Activated CD4-positive, alpha-beta memory T cell treated with anti-CD3 and anti-CD28 coated beads for 36 hours (primary cell): ENCODE measurements at regions not wholly inside any gene's neighbourhood (a gene's known extent, or its start where the extent isn't known, plus 50 kb on each side); places are given as distances from the start of the nearest gene placed in this dataset.

Experiments
- CTCF ChIA-PET: fragments of 350-600 bp; sonication (Branson Sonifier 250); formaldehyde crosslinking; loops from one replicate; lab custom pipeline; 2021; ENCODE audit warnings: antibody characterized with exemption, inconsistent platforms; lab: Charles Lee
- POLR2A ChIA-PET: fragments of 350-600 bp; sonication (Branson Sonifier 250); formaldehyde crosslinking; loops from one replicate; lab custom pipeline; 2021; ENCODE audit warnings: antibody characterized with exemption; lab: Charles Lee
- DNase-seq: peaks from one replicate; pipeline ENCODE4 v3.0.0-alpha.2; 2020
- H3K27ac Mint-ChIP-seq: one replicate; pipeline ENCODE4 v1.8.0; 2021; ENCODE audit warnings: mixed read lengths
- H3K27me3 Mint-ChIP-seq: one replicate; pipeline ENCODE4 v1.8.0; 2021; ENCODE audit warnings: mixed read lengths
- H3K36me3 Mint-ChIP-seq: one replicate; pipeline ENCODE4 v1.8.0; 2021; ENCODE audit warnings: mixed read lengths
- H3K4me1 Mint-ChIP-seq: one replicate; pipeline ENCODE4 v1.8.0; 2021; ENCODE audit warnings: low read depth, mixed read lengths
- H3K4me3 Mint-ChIP-seq: one replicate; pipeline ENCODE4 v1.8.0; 2021; ENCODE audit warnings: mild to moderate bottlenecking, mixed read lengths
- H3K9me3 Mint-ChIP-seq: one replicate; pipeline ENCODE4 v1.8.0; 2021; ENCODE audit warnings: mixed read lengths
- intact Hi-C: fragments of 100-400 bp; cut with micrococcal nuclease; formaldehyde crosslinking; loops from one replicate; pipeline ENCODE4 v1.15.1; 2023

DNA sequence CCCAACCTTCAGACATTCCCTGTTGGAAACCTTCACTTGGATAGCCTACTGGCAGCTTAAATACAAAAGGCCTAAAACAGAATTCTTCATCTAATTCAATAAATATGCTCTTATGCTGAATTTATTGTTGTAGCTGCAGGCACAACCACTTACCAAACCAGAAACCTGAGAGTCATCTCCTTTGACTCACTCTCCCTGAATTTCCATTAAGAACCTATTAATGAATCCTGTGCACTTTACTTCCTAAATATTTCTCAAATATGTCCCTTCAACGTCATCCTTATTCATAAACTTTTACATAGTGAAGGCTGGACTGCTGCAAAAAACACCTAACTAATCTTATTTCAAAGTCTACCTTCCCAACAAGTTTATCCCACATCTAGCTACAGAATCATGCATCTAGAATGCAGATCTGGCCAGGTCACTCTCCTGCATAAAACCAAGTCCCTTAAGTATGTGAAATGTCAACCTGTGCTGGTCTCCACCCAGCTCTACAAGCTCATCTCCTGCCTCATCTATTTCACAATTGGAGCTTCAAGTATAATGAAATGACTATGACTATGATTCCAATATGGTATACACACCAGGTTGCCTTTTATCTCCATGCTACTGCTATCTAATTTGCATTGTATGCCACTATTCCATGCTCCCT is 354.2 kb downstream of the ZEB2 start:
- DNase-seq: no peak
- Mint-ChIP-seq H3K27ac (no peak overlapping the region), H3K36me3 (no peaks in the 10 kb centered on the region), H3K4me1 (no peaks in the 10 kb centered on the region), H3K27me3 (no peaks in the 10 kb centered on the region), H3K4me3 (no peak overlapping the region), H3K9me3 (no peaks in the 10 kb centered on the region)
- ChIA-PET POLR2A (no interaction called here), CTCF (no interaction called here)
- intact Hi-C loops: loop anchor here (5.0 kb wide), 2 partner anchors 97 to 352 kb away; no protein-coding TSS in a partner anchor

DNA sequence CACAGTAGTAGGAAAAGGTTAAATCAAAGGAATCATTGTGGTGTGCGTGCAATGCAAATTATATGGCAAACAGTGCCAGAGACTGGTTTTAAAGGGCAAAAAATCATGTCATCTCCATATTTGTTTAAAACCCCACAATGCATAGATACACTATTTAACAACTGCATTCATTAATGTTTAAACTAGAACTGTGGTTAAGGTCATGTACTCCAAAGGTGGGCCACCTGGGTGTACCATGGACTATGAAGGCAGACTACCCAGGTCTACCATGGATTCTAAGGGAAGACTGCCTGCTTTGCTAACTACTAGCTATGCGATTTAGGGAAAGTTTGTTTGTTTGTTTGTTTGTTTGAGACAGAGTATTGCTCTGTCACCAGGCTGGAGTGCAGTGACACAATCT is 356.3 kb downstream of the ZEB2 start:
- DNase-seq: no peak
- H3K36me3 Mint-ChIP-seq: no peaks in the 10 kb centered on the region
- H3K9me3 Mint-ChIP-seq: no peaks in the 10 kb centered on the region
- CTCF ChIA-PET: no interaction called here
- H3K4me3 Mint-ChIP-seq: no peak overlapping the region
- H3K4me1 Mint-ChIP-seq: no peaks in the 10 kb centered on the region
- POLR2A ChIA-PET: no interaction called here
- H3K27me3 Mint-ChIP-seq: no peaks in the 10 kb centered on the region
- intact Hi-C loops: no loop called here
- no peak overlapping the region for H3K27ac Mint-ChIP-seq

DNA sequence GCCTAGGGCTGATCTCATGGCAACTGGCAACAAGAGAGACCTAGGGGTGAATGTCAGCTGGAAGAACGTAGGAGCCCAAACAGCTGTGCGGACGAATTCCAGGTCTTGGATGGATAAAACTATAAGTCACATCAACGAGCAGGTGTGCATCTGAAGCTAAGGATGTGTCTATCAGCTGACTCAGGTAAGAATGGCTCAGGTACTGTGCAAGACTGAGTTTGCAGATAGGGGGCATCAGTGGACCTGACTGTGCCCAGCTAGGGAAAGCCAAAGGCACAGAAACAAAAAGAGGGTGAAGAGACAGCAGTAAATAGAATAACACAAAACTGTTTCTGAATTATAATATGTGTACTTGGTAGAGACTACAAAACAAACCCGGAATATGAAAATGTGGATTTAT is 357.3 kb downstream of the ZEB2 start:
- H3K27ac Mint-ChIP-seq: no peak overlapping the region
- CTCF ChIA-PET: interaction anchor here (0.6 to 0.9 kb wide), 3 partner anchors 19 to 166 kb away, joined by 3 to 4 read pairs (median 4); no protein-coding TSS in a partner anchor
- peak; percentile 56 for DNase-seq

DNA sequence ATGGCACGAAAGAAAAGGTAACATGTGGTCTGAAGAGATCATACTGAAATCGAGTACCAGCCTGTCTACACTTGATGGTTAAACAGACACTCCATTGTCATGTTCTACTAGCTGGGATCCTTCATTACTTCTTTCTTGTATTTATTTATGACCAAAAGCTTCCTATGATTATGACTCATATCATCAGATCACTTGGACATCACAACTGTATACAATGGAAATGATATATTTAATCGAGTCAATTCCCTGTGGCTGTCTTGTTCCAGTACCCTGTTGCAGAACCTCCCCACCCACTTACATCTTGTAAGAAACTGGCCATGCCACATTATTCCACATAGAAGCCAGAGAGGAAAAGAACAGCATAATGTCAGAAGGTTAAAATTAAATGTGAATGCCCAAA is 358.9 kb downstream of the ZEB2 start:
- ChIA-PET POLR2A (no interaction called here), CTCF (interaction anchor here (0.5 kb wide), 1 partner anchor 220 kb away, joined by 3 read pairs; no protein-coding TSS in a partner anchor)
- Mint-ChIP-seq H3K9me3 (no peaks in the 10 kb centered on the region), H3K36me3 (no peaks in the 10 kb centered on the region), H3K27me3 (no peaks in the 10 kb centered on the region), H3K27ac (no peak overlapping the region), H3K4me3 (no peak overlapping the region), H3K4me1 (no peaks in the 10 kb centered on the region)
- intact Hi-C loops: no loop called here
- no peak for DNase-seq

More for the DNA sequence above, 357.3 kb downstream of the ZEB2 start:
- no peaks in the 10 kb centered on the region for H3K27me3 Mint-ChIP-seq
- no peaks in the 10 kb centered on the region for H3K4me1 Mint-ChIP-seq
- no peaks in the 10 kb centered on the region for H3K9me3 Mint-ChIP-seq
- no peaks in the 10 kb centered on the region for H3K36me3 Mint-ChIP-seq
- intact Hi-C loops: no loop called here
- H3K4me3 Mint-ChIP-seq: no peak overlapping the region
- POLR2A ChIA-PET: no interaction called here

DNA sequence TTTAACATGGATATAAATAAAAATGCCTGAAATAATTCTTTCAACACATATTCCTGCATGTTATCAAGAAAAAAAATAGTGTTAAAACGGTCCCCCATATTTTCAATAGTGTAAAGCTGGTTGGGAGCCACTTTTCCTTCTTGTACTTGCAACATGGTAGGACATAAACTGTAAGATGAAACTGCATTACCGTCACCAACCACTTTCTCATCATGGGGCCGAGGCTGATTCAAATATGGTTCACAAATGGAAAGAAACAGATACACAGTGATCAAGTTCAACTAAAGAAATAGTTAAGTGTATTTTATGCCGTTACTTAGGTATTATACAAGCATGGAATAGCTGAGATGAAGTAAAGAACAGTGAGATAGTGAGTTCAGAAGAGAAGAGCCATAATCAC is 360.7 kb downstream of the ZEB2 start:
- intact Hi-C loops: no loop called here
- no peaks in the 10 kb centered on the region for H3K4me1 Mint-ChIP-seq
- H3K27ac Mint-ChIP-seq: no peak overlapping the region
- no peak for DNase-seq
- H3K4me3 Mint-ChIP-seq: no peak overlapping the region
- POLR2A ChIA-PET: no interaction called here
- H3K27me3 Mint-ChIP-seq: no peaks in the 10 kb centered on the region
- no peaks in the 10 kb centered on the region for H3K9me3 Mint-ChIP-seq
- H3K36me3 Mint-ChIP-seq: no peaks in the 10 kb centered on the region
- CTCF ChIA-PET: no interaction called here

DNA sequence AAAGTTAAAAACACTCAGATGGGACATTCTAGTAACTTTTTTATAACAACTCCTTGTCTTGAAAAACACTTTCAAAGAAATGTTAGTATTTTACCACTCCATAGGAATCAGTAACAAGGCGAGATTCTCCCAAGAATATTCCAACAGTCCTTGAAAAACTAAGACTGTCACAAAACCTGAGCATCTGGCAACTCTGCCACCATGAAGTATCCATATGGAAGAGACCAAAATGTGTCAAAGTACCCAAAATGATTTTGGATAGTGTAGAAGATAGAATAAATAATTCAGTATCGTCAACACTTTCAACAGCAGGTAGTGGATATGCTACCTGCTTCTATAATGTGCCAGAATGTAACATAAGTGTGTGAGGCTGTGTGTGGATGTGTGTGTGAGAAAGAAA is 361.8 kb downstream of the ZEB2 start:
- Mint-ChIP-seq H3K4me1 (no peaks in the 10 kb centered on the region), H3K9me3 (no peaks in the 10 kb centered on the region), H3K4me3 (no peak overlapping the region), H3K27me3 (no peaks in the 10 kb centered on the region), H3K27ac (no peak overlapping the region), H3K36me3 (no peaks in the 10 kb centered on the region)
- ChIA-PET POLR2A (no interaction called here), CTCF (no interaction called here)
- no peak for DNase-seq
- intact Hi-C loops: no loop called here

DNA sequence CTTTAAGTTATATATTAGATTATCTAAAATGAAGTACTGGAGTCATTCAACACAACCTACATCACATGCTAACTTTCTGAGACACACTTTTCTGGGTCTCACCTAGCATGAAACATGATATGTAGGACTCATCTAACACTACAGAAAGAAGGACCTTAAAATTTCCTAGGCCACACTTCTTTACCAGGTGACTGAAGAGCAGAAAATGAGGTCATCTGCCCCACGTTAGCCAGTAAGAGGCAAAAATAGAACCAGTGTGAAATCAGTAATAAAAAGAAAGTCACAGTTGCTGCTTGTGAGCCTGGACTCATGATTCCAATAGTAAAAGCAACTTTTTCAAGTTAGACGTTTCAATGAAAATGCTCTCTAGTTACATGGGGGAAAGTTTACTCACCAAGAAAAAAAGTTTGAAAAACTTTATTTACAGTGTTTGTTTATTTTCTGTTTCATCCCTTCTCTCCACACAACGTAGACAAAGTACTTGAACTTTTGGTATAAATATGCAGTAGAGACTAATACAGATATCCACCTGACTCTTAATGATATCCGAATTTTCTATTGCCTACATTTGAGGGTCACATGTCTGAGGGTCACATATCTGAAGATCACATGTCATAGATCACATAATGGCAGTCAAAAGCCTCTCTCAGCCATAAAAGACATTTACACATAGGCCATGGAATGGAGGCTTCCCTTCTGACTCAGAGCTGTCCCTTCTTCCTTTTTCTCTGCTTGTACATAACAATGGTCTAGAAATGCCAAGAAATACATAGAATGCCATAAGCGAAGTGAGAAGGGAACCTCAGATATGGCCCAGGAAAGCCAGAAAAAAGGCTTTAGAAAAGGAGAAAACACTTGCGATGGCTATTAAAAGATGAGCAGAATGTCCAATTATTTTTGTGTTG is 362.9 kb downstream of the ZEB2 start:
- CTCF ChIA-PET: no interaction called here
- no peaks in the 10 kb centered on the region for H3K27me3 Mint-ChIP-seq
- POLR2A ChIA-PET: no interaction called here
- DNase-seq: no peak
- no peak overlapping the region for H3K4me3 Mint-ChIP-seq
- H3K27ac Mint-ChIP-seq: no peak overlapping the region
- no peaks in the 10 kb centered on the region for H3K4me1 Mint-ChIP-seq
- no peaks in the 10 kb centered on the region for H3K36me3 Mint-ChIP-seq
- no peaks in the 10 kb centered on the region for H3K9me3 Mint-ChIP-seq
- intact Hi-C loops: no loop called here

DNA sequence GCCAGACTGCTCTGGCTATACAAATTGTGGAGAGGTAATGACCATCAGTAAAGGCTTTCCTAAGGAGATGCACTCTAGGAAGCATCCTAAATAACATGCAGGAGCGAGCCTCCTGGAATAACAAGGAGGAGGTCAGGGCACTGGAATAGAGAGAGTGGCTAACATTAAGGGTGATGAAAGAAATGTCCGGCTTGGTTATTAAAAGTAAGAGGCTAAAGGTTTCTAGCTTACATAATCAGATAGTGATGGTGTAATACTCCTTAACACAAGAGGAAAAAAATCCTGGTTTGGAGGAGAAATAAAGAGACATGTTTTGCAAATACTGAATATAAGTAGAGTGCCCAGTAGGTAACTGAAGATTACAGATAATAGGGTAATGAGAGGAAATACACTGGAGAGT is 365.7 kb downstream of the ZEB2 start:
- H3K36me3 Mint-ChIP-seq: no peaks in the 10 kb centered on the region
- H3K9me3 Mint-ChIP-seq: no peaks in the 10 kb centered on the region
- ChIA-PET POLR2A (no interaction called here), CTCF (no interaction called here)
- no peak for DNase-seq
- no peaks in the 10 kb centered on the region for H3K27me3 Mint-ChIP-seq
- H3K4me3 Mint-ChIP-seq: no peak overlapping the region
- H3K4me1 Mint-ChIP-seq: no peaks in the 10 kb centered on the region
- intact Hi-C loops: no loop called here
- no peak overlapping the region for H3K27ac Mint-ChIP-seq

DNA sequence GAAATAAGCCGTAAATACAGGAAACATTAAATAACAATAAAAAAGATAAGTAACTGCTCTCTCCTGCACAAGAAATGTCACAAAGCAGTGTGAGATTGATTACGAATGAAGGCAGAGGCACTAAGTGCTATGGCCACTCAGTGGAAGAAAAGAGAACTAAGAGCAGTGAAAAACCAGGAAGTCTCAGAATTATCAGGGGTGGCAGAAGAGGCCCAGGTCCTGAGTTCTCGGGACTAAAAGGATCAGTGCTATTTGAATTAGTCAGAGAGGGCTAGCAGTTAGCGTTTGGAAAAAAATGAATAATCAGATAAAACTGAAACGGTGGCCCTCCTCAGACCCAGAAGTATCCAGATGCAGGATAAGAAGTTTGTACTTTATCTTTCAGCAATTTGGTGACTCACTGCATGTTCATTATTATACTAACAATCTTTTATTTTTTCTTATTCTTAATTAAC is 367.1 kb downstream of the ZEB2 start:
- CTCF ChIA-PET: no interaction called here
- no peaks in the 10 kb centered on the region for H3K9me3 Mint-ChIP-seq

DNA sequence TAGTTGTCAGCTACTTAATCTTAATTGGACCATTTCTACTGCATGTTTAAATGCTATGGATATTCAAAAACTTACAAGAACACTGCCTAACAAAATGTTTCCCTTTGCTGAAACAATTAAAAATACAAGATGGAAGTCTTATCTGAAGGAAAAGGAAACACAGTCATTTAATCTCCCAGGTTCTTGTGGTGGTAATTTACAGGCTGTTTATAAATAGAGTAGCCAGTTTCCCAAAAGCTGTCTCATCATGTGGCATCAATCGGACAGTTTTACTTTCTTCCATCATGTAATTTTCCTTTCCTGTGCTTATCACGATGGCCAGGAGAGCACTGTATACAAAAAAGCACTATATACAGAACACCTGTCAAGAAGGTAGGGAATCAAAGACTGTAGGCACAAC is 368.1 kb downstream of the ZEB2 start:
- intact Hi-C loops: no loop called here
- H3K36me3 Mint-ChIP-seq: no peaks in the 10 kb centered on the region
- no peak for DNase-seq
- H3K9me3 Mint-ChIP-seq: no peaks in the 10 kb centered on the region
- ChIA-PET POLR2A (no interaction called here), CTCF (no interaction called here)
- no peak overlapping the region for H3K27ac Mint-ChIP-seq
- H3K4me1 Mint-ChIP-seq: no peaks in the 10 kb centered on the region
- H3K4me3 Mint-ChIP-seq: no peak overlapping the region
- H3K27me3 Mint-ChIP-seq: no peaks in the 10 kb centered on the region

More for the DNA sequence above, 367.1 kb downstream of the ZEB2 start:
- H3K27me3 Mint-ChIP-seq: no peaks in the 10 kb centered on the region
- no peak for DNase-seq
- H3K36me3 Mint-ChIP-seq: no peaks in the 10 kb centered on the region
- H3K4me1 Mint-ChIP-seq: no peaks in the 10 kb centered on the region
- no peak overlapping the region for H3K27ac Mint-ChIP-seq
- POLR2A ChIA-PET: no interaction called here
- no peak overlapping the region for H3K4me3 Mint-ChIP-seq
- intact Hi-C loops: no loop called here

DNA sequence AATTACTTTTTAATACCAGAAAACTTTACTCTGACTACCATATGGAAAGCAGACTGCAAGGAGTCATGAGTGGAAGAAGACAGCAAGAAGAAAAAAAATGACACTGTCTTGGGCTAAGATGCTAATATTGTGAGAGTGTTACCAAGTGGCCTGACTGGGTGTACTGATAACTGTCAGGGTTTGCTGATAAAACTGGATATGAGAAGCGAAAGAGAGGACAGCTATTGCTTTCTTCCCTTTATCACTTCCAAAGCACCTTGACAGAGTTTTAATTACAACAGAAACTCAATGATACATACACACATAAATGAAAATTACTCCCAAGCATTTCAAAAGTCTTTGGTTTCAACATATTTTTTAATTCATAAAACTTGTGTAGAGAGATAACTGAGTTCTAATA is 368.5 kb downstream of the ZEB2 start:
- intact Hi-C loops: no loop called here
- no peaks in the 10 kb centered on the region for H3K27me3 Mint-ChIP-seq
- no peak overlapping the region for H3K27ac Mint-ChIP-seq
- ChIA-PET POLR2A (no interaction called here), CTCF (no interaction called here)
- no peak overlapping the region for H3K4me3 Mint-ChIP-seq
- H3K4me1 Mint-ChIP-seq: no peaks in the 10 kb centered on the region
- H3K9me3 Mint-ChIP-seq: no peaks in the 10 kb centered on the region
- no peaks in the 10 kb centered on the region for H3K36me3 Mint-ChIP-seq
- DNase-seq: no peak

DNA sequence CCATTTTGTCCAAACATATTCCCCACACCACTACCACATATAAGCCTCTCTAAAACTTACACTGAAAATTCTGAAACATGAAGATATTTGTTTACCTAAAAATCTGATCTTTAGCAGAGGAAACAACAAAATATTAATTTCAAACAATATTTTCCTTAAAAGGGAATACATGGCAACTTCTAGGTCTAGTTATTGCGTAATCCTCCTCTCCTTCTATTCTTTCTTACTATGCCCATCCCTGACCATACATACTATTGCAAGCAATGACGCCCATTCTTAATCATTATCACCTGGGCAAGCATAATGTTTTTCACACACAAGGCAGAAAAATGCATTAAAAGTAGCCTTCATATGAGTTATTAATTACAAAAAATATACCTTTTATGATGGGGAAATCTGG is 372.6 kb downstream of the ZEB2 start:
- Mint-ChIP-seq H3K4me3 (no peak overlapping the region), H3K36me3 (peaks cover 4% of the 10 kb centered on the region), H3K27me3 (no peaks in the 10 kb centered on the region), H3K27ac (no peak overlapping the region), H3K4me1 (no peaks in the 10 kb centered on the region), H3K9me3 (no peaks in the 10 kb centered on the region)
- intact Hi-C loops: no loop called here
- ChIA-PET POLR2A (no interaction called here), CTCF (no interaction called here)
- DNase-seq: no peak
